WTC11 (cell line): ENCODE measurements at regions not wholly inside any gene's neighbourhood (a gene's known extent, or its start where the extent isn't known, plus 50 kb on each side); places are given as distances from the start of the nearest gene placed in this dataset.

ENCODE experiments used
- ATAC-seq: fragments of 200-7000 bp; cut with Tn5 transposase; 2 replicates; pipeline ENCODE4 v1.10.0; 2021; ENCODE audit warnings: mild to moderate bottlenecking, moderate library complexity
- CTCF ChIA-PET: fragments of 300-600 bp; sonication (Branson Sonifier 250); formaldehyde crosslinking; loops from one replicate; lab custom pipeline; 2021; ENCODE audit warnings: antibody characterized with exemption; lab: Charles Lee
- POLR2A ChIA-PET: fragments of 350-600 bp; sonication (Branson Sonifier 250); formaldehyde crosslinking; loops from one replicate; lab custom pipeline; 2021; ENCODE audit warnings: antibody characterized with exemption; lab: Charles Lee
- DNase-seq: peaks from one replicate; pipeline ENCODE4 v3.0.0; 2021; ENCODE audit warnings: low spot score
- H3K27ac Mint-ChIP-seq: 2 replicates; pipeline ENCODE4 v1.8.0; 2021; ENCODE audit warnings: mixed read lengths
- H3K27me3 Mint-ChIP-seq: 2 replicates; pipeline ENCODE4 v1.8.0; 2021; ENCODE audit warnings: low read depth, mild to moderate bottlenecking, moderate library complexity, mixed read lengths
- H3K36me3 Mint-ChIP-seq: 2 replicates; pipeline ENCODE4 v1.8.0; 2021; ENCODE audit warnings: mixed read lengths
- H3K4me1 Mint-ChIP-seq: 2 replicates; pipeline ENCODE4 v1.8.0; 2022; ENCODE audit warnings: mixed read lengths
- H3K4me3 Mint-ChIP-seq: 2 replicates; pipeline ENCODE4 v1.8.0; 2021; ENCODE audit warnings: mild to moderate bottlenecking, moderate library complexity, mixed read lengths
- H3K9me3 Mint-ChIP-seq: 2 replicates; pipeline ENCODE4 v1.8.0; 2021; ENCODE audit warnings: mixed read lengths
- ATF2 ChIP-seq: sonication (generic); formaldehyde crosslinking; IDR thresholded peaks from 2 replicates; pipeline ENCODE4 v1.8.1; 2022; ENCODE audit warnings: low read depth, missing genetic modification reagents, borderline replicate concordance
- ATF6 ChIP-seq: sonication (generic); formaldehyde crosslinking; IDR thresholded peaks from 2 replicates; pipeline ENCODE4 v1.8.1; 2023; ENCODE audit warnings: mild to moderate bottlenecking, missing genetic modification reagents
- CBFB ChIP-seq: sonication (generic); formaldehyde crosslinking; IDR thresholded peaks from 2 replicates; pipeline ENCODE4 v1.8.1; 2022; ENCODE audit warnings: mild to moderate bottlenecking, low read depth, missing genetic modification reagents
- CREB1 ChIP-seq: sonication (generic); formaldehyde crosslinking; IDR thresholded peaks from 2 replicates; pipeline ENCODE4 v1.8.0; 2023; ENCODE audit warnings: mild to moderate bottlenecking, missing genetic modification reagents
- E2F1 ChIP-seq: sonication (generic); formaldehyde crosslinking; IDR thresholded peaks from 2 replicates; pipeline ENCODE4 v1.8.0; 2022; ENCODE audit warnings: mild to moderate bottlenecking, missing genetic modification reagents
- GRHL2 ChIP-seq: fragments of 250-450 bp; sonication (Bioruptor Pico); IDR thresholded peaks from 2 replicates; pipeline ENCODE4 v1.8.0; 2022; ENCODE audit warnings: mild to moderate bottlenecking, moderate library complexity; ENCODE audit not compliant: insufficient replicate concordance, severe bottlenecking
- HMGA2 ChIP-seq: fragments of 250-450 bp; sonication (Bioruptor Pico); IDR thresholded peaks from 2 replicates; pipeline ENCODE4 v1.4.0; 2021; ENCODE audit warnings: mild to moderate bottlenecking, moderate library complexity
- JAZF1 ChIP-seq: fragments of 250-450 bp; sonication (Bioruptor Pico); IDR thresholded peaks from 2 replicates; pipeline ENCODE4 v1.9.0; 2021; ENCODE audit warnings: moderate library complexity, mild to moderate bottlenecking, inconsistent platforms
- JUN ChIP-seq: sonication (generic); formaldehyde crosslinking; IDR thresholded peaks from 2 replicates; pipeline ENCODE4 v1.8.0; 2023; ENCODE audit warnings: mild to moderate bottlenecking, missing genetic modification reagents
- MAX ChIP-seq: sonication (generic); formaldehyde crosslinking; IDR thresholded peaks from 2 replicates; pipeline ENCODE4 v1.8.0; 2022; ENCODE audit warnings: mild to moderate bottlenecking, missing genetic modification reagents
- MYBL2 ChIP-seq: sonication (generic); formaldehyde crosslinking; IDR thresholded peaks from 2 replicates; pipeline ENCODE4 v1.8.1; 2023; ENCODE audit warnings: mild to moderate bottlenecking, moderate library complexity, missing genetic modification reagents
- NR2C2 ChIP-seq: sonication (generic); formaldehyde crosslinking; IDR thresholded peaks from 2 replicates; pipeline ENCODE4 v1.8.0; 2022; ENCODE audit warnings: mild to moderate bottlenecking, missing genetic modification reagents
- PRDM15 ChIP-seq: sonication (generic); formaldehyde crosslinking; IDR thresholded peaks from 2 replicates; pipeline ENCODE4 v1.8.0; 2022; ENCODE audit warnings: missing genetic modification reagents
- SP1 ChIP-seq: sonication (generic); formaldehyde crosslinking; conservative IDR thresholded peaks from 2 replicates; pipeline ENCODE4 v1.8.1; 2022; ENCODE audit warnings: missing genetic modification reagents
- TEAD4 ChIP-seq: sonication (generic); formaldehyde crosslinking; IDR thresholded peaks from 2 replicates; pipeline ENCODE4 v1.8.0; 2022; ENCODE audit warnings: mild to moderate bottlenecking, missing genetic modification reagents
- USF1 ChIP-seq: sonication (generic); formaldehyde crosslinking; IDR thresholded peaks from 2 replicates; pipeline ENCODE4 v1.8.0; 2022; ENCODE audit warnings: mild to moderate bottlenecking, missing genetic modification reagents
- USF2 ChIP-seq: sonication (generic); formaldehyde crosslinking; IDR thresholded peaks from 2 replicates; pipeline ENCODE4 v1.8.1; 2023; ENCODE audit warnings: mild to moderate bottlenecking, missing genetic modification reagents, moderate library complexity
- ZNF219 ChIP-seq: sonication (generic); formaldehyde crosslinking; IDR thresholded peaks from 2 replicates; pipeline ENCODE4 v1.8.0; 2023; ENCODE audit warnings: missing genetic modification reagents, mild to moderate bottlenecking, borderline replicate concordance
- ZNF281 ChIP-seq: sonication (generic); formaldehyde crosslinking; IDR thresholded peaks from 2 replicates; pipeline ENCODE4 v1.8.0; 2023; ENCODE audit warnings: mild to moderate bottlenecking, missing genetic modification reagents

GRCh38 chr4:103324811-103325210 is 126.7 kb upstream of the CENPE start:
- ATAC-seq (no peak), DNase-seq (no peak)
- Mint-ChIP-seq H3K9me3 (no peaks in the 10 kb centered on the region), H3K27me3 (no peaks in the 10 kb centered on the region), H3K27ac (no peak overlapping the region), H3K36me3 (peaks cover 4% of the 10 kb centered on the region), H3K4me3 (no peak overlapping the region), H3K4me1 (peaks cover 25% of the 10 kb centered on the region)
- POLR2A ChIA-PET, result no interaction called here
- no peak for TF ChIP-seq ATF2 (CRISPR knock-in tag)
- TF ChIP-seq GRHL2, result no peak
- no peak for TF ChIP-seq USF1 (CRISPR knock-in tag)
- TF ChIP-seq MYBL2 (CRISPR knock-in tag), result no peak
- TF ChIP-seq HMGA2 (CRISPR knock-in tag), result no peak
- TF ChIP-seq JUN (CRISPR knock-in tag), result no peak
- no peak for TF ChIP-seq ZNF281 (CRISPR knock-in tag)
- TF ChIP-seq CBFB (CRISPR knock-in tag), result no peak
- no peak for TF ChIP-seq SP1
- TF ChIP-seq NR2C2 (CRISPR knock-in tag), result no peak
- TF ChIP-seq TEAD4 (CRISPR knock-in tag), result no peak
- TF ChIP-seq MAX (CRISPR knock-in tag), result no peak
- TF ChIP-seq USF2 (CRISPR knock-in tag), result no peak
- TF ChIP-seq ATF6 (CRISPR knock-in tag), result no peak
- TF ChIP-seq CREB1 (CRISPR knock-in tag), result no peak
- CTCF ChIA-PET, result no interaction called here

GRCh38 chr4:103318327-103318726 is 120.2 kb upstream of the CENPE start:
- Mint-ChIP-seq H3K4me3 (no peak overlapping the region), H3K27me3 (no peaks in the 10 kb centered on the region; the same call in 1 of the 2 replicates), H3K27ac (no peak overlapping the region), H3K9me3 (peaks cover 32% of the 10 kb centered on the region), H3K36me3 (peaks cover 39% of the 10 kb centered on the region), H3K4me1 (peaks cover 20% of the 10 kb centered on the region)
- DNase-seq (peak; percentile 13), ATAC-seq (peak; percentile 97)
- CTCF ChIA-PET, result interaction anchor here (0.6 to 1.5 kb wide), 3 partner anchors 9 to 50 kb away, joined by 3 to 5 read pairs (median 5); no protein-coding TSS in a partner anchor
- POLR2A ChIA-PET, result no interaction called here
- TF ChIP-seq PRDM15, result no peak
- TF ChIP-seq ZNF219 (CRISPR knock-in tag), result no peak
- no peak for TF ChIP-seq JAZF1 (CRISPR knock-in tag)
- no peak for TF ChIP-seq ATF2 (CRISPR knock-in tag)
- no peak for TF ChIP-seq E2F1 (CRISPR knock-in tag)
